ENCODE measurements at regions not wholly inside any gene's neighbourhood (a gene's known extent, or its start where the extent isn't known, plus 50 kb on each side); places are given as distances from the start of the nearest gene placed in this dataset.

- H3K27ac ChIP-seq (ENCODE audit: low read depth in 1 of 2, low read length in 1 of 2) = no peak overlapping the region
- H3K36me3 ChIP-seq (ENCODE audit: control insufficient read depth in 2 of 2, insufficient read depth in 2 of 2, low read length in 1 of 2) = no peaks in the 10 kb centered on the region
- no peak overlapping the region for H3K4me3 ChIP-seq (ENCODE audit: low read length in 2 of 2)
- 99% methylated on average over 6 of the region's 6 CpGs for WGBS
- no peaks in the 10 kb centered on the region for H3K9me3 ChIP-seq (ENCODE audit: control insufficient read depth in 2 of 2, insufficient read depth in 1 of 2, low read length in 1 of 2)
- H3K27me3 ChIP-seq (ENCODE audit: control insufficient read depth in 2 of 2, insufficient read depth in 1 of 2, low read length in 1 of 2) = no peaks in the 10 kb centered on the region
- DNase-seq (ENCODE audit: low read depth in 6 of 9, low spot score in 9 of 9) = no peak
- H3K4me1 ChIP-seq (ENCODE audit: control insufficient read depth in 2 of 2, insufficient read depth in 2 of 2, low read length in 2 of 2) = no peaks in the 10 kb centered on the region
Observed at GRCh38 chr13:22110368-22110767, 439.5 kb downstream of the FGF9 start.

GRCh38 chr13:22111152-22111783, 440.4 kb downstream of the FGF9 start:
- DNase-seq (ENCODE audit: low read depth in 6 of 9, low spot score in 9 of 9) = no peak
- Histone ChIP-seq H3K27me3 (ENCODE audit: control insufficient read depth in 2 of 2, insufficient read depth in 1 of 2, low read length in 1 of 2) (no peaks in the 10 kb centered on the region), H3K27ac (ENCODE audit: low read depth in 1 of 2, low read length in 1 of 2) (no peak overlapping the region), H3K36me3 (ENCODE audit: control insufficient read depth in 2 of 2, insufficient read depth in 2 of 2, low read length in 1 of 2) (no peaks in the 10 kb centered on the region), H3K9me3 (ENCODE audit: control insufficient read depth in 2 of 2, insufficient read depth in 1 of 2, low read length in 1 of 2) (no peaks in the 10 kb centered on the region), H3K4me3 (ENCODE audit: low read length in 2 of 2) (no peak overlapping the region), H3K4me1 (ENCODE audit: control insufficient read depth in 2 of 2, insufficient read depth in 2 of 2, low read length in 2 of 2) (no peaks in the 10 kb centered on the region)
- WGBS = 92% methylated on average over 8 of the region's 8 CpGs

- Histone ChIP-seq H3K36me3 (ENCODE audit: control insufficient read depth in 2 of 2, insufficient read depth in 2 of 2, low read length in 1 of 2) (no peaks in the 10 kb centered on the region), H3K9me3 (ENCODE audit: control insufficient read depth in 2 of 2, insufficient read depth in 1 of 2, low read length in 1 of 2) (no peaks in the 10 kb centered on the region), H3K27ac (ENCODE audit: low read depth in 1 of 2, low read length in 1 of 2) (no peak overlapping the region), H3K4me1 (ENCODE audit: control insufficient read depth in 2 of 2, insufficient read depth in 2 of 2, low read length in 2 of 2) (no peaks in the 10 kb centered on the region), H3K4me3 (ENCODE audit: low read length in 2 of 2) (no peak overlapping the region), H3K27me3 (ENCODE audit: control insufficient read depth in 2 of 2, insufficient read depth in 1 of 2, low read length in 1 of 2) (no peaks in the 10 kb centered on the region)
- no peak for DNase-seq (ENCODE audit: low read depth in 6 of 9, low spot score in 9 of 9)
- 96% methylated on average over 11 of the region's 11 CpGs for WGBS
Observed at GRCh38 chr13:22111961-22112360, 441.1 kb downstream of the FGF9 start.

GRCh38 chr13:22112956-22113745, 442.3 kb downstream of the FGF9 start:
- H3K4me1 ChIP-seq (ENCODE audit: control insufficient read depth in 2 of 2, insufficient read depth in 2 of 2, low read length in 2 of 2) = no peaks in the 10 kb centered on the region
- 97% methylated on average over 11 of the region's 11 CpGs for WGBS
- no peak for DNase-seq (ENCODE audit: low read depth in 6 of 9, low spot score in 9 of 9)
- no peaks in the 10 kb centered on the region for H3K27me3 ChIP-seq (ENCODE audit: control insufficient read depth in 2 of 2, insufficient read depth in 1 of 2, low read length in 1 of 2)
- no peaks in the 10 kb centered on the region for H3K9me3 ChIP-seq (ENCODE audit: control insufficient read depth in 2 of 2, insufficient read depth in 1 of 2, low read length in 1 of 2)
- no peak overlapping the region for H3K4me3 ChIP-seq (ENCODE audit: low read length in 2 of 2)
- no peak overlapping the region for H3K27ac ChIP-seq (ENCODE audit: low read depth in 1 of 2, low read length in 1 of 2)
- H3K36me3 ChIP-seq (ENCODE audit: control insufficient read depth in 2 of 2, insufficient read depth in 2 of 2, low read length in 1 of 2) = no peaks in the 10 kb centered on the region

GRCh38 chr13:22114630-22115311, 443.9 kb downstream of the FGF9 start:
- no peaks in the 10 kb centered on the region for H3K27me3 ChIP-seq (ENCODE audit: control insufficient read depth in 2 of 2, insufficient read depth in 1 of 2, low read length in 1 of 2)
- H3K4me3 ChIP-seq (ENCODE audit: low read length in 2 of 2) = no peak overlapping the region
- H3K9me3 ChIP-seq (ENCODE audit: control insufficient read depth in 2 of 2, insufficient read depth in 1 of 2, low read length in 1 of 2) = no peaks in the 10 kb centered on the region
- H3K4me1 ChIP-seq (ENCODE audit: control insufficient read depth in 2 of 2, insufficient read depth in 2 of 2, low read length in 2 of 2) = no peaks in the 10 kb centered on the region
- H3K27ac ChIP-seq (ENCODE audit: low read depth in 1 of 2, low read length in 1 of 2) = no peak overlapping the region
- 43% methylated on average over 9 of the region's 9 CpGs for WGBS
- DNase-seq (ENCODE audit: low read depth in 6 of 9, low spot score in 9 of 9) = peak in 8 of 9 donors; percentile 3 to 55 (median 14)
- no peaks in the 10 kb centered on the region for H3K36me3 ChIP-seq (ENCODE audit: control insufficient read depth in 2 of 2, insufficient read depth in 2 of 2, low read length in 1 of 2)

- Histone ChIP-seq H3K27ac (ENCODE audit: low read depth in 1 of 2, low read length in 1 of 2) (no peak overlapping the region), H3K9me3 (ENCODE audit: control insufficient read depth in 2 of 2, insufficient read depth in 1 of 2, low read length in 1 of 2) (no peaks in the 10 kb centered on the region), H3K4me3 (ENCODE audit: low read length in 2 of 2) (no peak overlapping the region), H3K27me3 (ENCODE audit: control insufficient read depth in 2 of 2, insufficient read depth in 1 of 2, low read length in 1 of 2) (no peaks in the 10 kb centered on the region), H3K36me3 (ENCODE audit: control insufficient read depth in 2 of 2, insufficient read depth in 2 of 2, low read length in 1 of 2) (no peaks in the 10 kb centered on the region), H3K4me1 (ENCODE audit: control insufficient read depth in 2 of 2, insufficient read depth in 2 of 2, low read length in 2 of 2) (no peaks in the 10 kb centered on the region)
- 87% methylated on average over 3 of the region's 3 CpGs for WGBS
- DNase-seq (ENCODE audit: low read depth in 6 of 9, low spot score in 9 of 9) = no peak
Observed at GRCh38 chr13:22118158-22118557, 447.3 kb downstream of the FGF9 start.

- Histone ChIP-seq H3K9me3 (ENCODE audit: control insufficient read depth in 2 of 2, insufficient read depth in 1 of 2, low read length in 1 of 2) (no peaks in the 10 kb centered on the region), H3K4me1 (ENCODE audit: control insufficient read depth in 2 of 2, insufficient read depth in 2 of 2, low read length in 2 of 2) (no peaks in the 10 kb centered on the region), H3K4me3 (ENCODE audit: low read length in 2 of 2) (no peak overlapping the region), H3K27ac (ENCODE audit: low read depth in 1 of 2, low read length in 1 of 2) (no peak overlapping the region), H3K27me3 (ENCODE audit: control insufficient read depth in 2 of 2, insufficient read depth in 1 of 2, low read length in 1 of 2) (no peaks in the 10 kb centered on the region), H3K36me3 (ENCODE audit: control insufficient read depth in 2 of 2, insufficient read depth in 2 of 2, low read length in 1 of 2) (no peaks in the 10 kb centered on the region)
- 94% methylated on average over 7 of the region's 7 CpGs for WGBS
- DNase-seq (ENCODE audit: low read depth in 6 of 9, low spot score in 9 of 9) = no peak
Observed at GRCh38 chr13:22120646-22121045, 449.8 kb downstream of the FGF9 start.

- Histone ChIP-seq H3K36me3 (ENCODE audit: control insufficient read depth in 2 of 2, insufficient read depth in 2 of 2, low read length in 1 of 2) (no peaks in the 10 kb centered on the region), H3K4me1 (ENCODE audit: control insufficient read depth in 2 of 2, insufficient read depth in 2 of 2, low read length in 2 of 2) (no peaks in the 10 kb centered on the region), H3K4me3 (ENCODE audit: low read length in 2 of 2) (no peak overlapping the region), H3K27me3 (ENCODE audit: control insufficient read depth in 2 of 2, insufficient read depth in 1 of 2, low read length in 1 of 2) (no peaks in the 10 kb centered on the region), H3K27ac (ENCODE audit: low read depth in 1 of 2, low read length in 1 of 2) (no peak overlapping the region), H3K9me3 (ENCODE audit: control insufficient read depth in 2 of 2, insufficient read depth in 1 of 2, low read length in 1 of 2) (no peaks in the 10 kb centered on the region)
- DNase-seq (ENCODE audit: low read depth in 6 of 9, low spot score in 9 of 9) = no peak
- 85% methylated on average over 10 of the region's 10 CpGs for WGBS
Observed at GRCh38 chr13:22121146-22121739, 450.4 kb downstream of the FGF9 start.
